ENCODE measurements at regions not wholly inside any gene's neighbourhood (a gene's known extent, or its start where the extent isn't known, plus 50 kb on each side); places are given as distances from the start of the nearest gene placed in this dataset.

GRCh38 chr2:175400975-175401374, 219.5 kb upstream of the ATP5MC3 start:
- POLR2A ChIA-PET: no interaction called here
- no peak overlapping the region for H3K4me3 ChIP-seq (ENCODE audit: low read depth, low read length)
- CTCF ChIA-PET: no interaction called here
- DNase-seq (ENCODE audit: low read depth, low spot score): no peak
- no peak for TF ChIP-seq CTCF (IDR thresholded peaks at IDR 0.05; ENCODE audit: insufficient read depth, low read length, missing control alignments)

GRCh38 chr2:175399326-175399725, 217.8 kb upstream of the ATP5MC3 start:
- CTCF ChIA-PET: interaction anchor here (1.0 kb wide), 1 partner anchor 16 kb away, joined by 3 read pairs; no protein-coding TSS in a partner anchor
- no peak for DNase-seq (ENCODE audit: low read depth, low spot score)
- no peak for TF ChIP-seq CTCF (IDR thresholded peaks at IDR 0.05; ENCODE audit: insufficient read depth, low read length, missing control alignments)
- POLR2A ChIA-PET: no interaction called here
- no peak overlapping the region for H3K4me3 ChIP-seq (ENCODE audit: low read depth, low read length)

GRCh38 chr2:175398848-175399247, 217.3 kb upstream of the ATP5MC3 start:
- ChIA-PET POLR2A (no interaction called here), CTCF (no interaction called here)
- H3K4me3 ChIP-seq (ENCODE audit: low read depth, low read length): no peak overlapping the region
- no peak for TF ChIP-seq CTCF (IDR thresholded peaks at IDR 0.05; ENCODE audit: insufficient read depth, low read length, missing control alignments)
- DNase-seq (ENCODE audit: low read depth, low spot score): no peak

- POLR2A ChIA-PET: no interaction called here
These were observed 215.2 kb upstream of the ATP5MC3 start for GRCh38 chr2:175396696-175397095.

GRCh38 chr2:175393851-175394250, 212.3 kb upstream of the ATP5MC3 start:
- POLR2A ChIA-PET: no interaction called here
- no peak for DNase-seq (ENCODE audit: low read depth, low spot score)
- CTCF ChIA-PET: no interaction called here
- no peak overlapping the region for H3K4me3 ChIP-seq (ENCODE audit: low read depth, low read length)
- TF ChIP-seq CTCF (IDR thresholded peaks at IDR 0.05; ENCODE audit: insufficient read depth, low read length, missing control alignments): no peak

More at GRCh38 chr2:175396696-175397095, 215.2 kb upstream of the ATP5MC3 start:
- CTCF ChIA-PET: no interaction called here
- TF ChIP-seq CTCF (IDR thresholded peaks at IDR 0.05; ENCODE audit: insufficient read depth, low read length, missing control alignments): no peak
- H3K4me3 ChIP-seq (ENCODE audit: low read depth, low read length): no peak overlapping the region
- DNase-seq (ENCODE audit: low read depth, low spot score): no peak

GRCh38 chr2:175383286-175383685, 201.8 kb upstream of the ATP5MC3 start:
- no peak for DNase-seq (ENCODE audit: low read depth, low spot score)
- no peak overlapping the region for H3K4me3 ChIP-seq (ENCODE audit: low read depth, low read length)
- TF ChIP-seq CTCF (IDR thresholded peaks at IDR 0.05; ENCODE audit: insufficient read depth, low read length, missing control alignments): no peak
- ChIA-PET POLR2A (no interaction called here), CTCF (interaction anchor here (1.0 kb wide), 1 partner anchor 10 kb away, joined by 3 read pairs; no protein-coding TSS in a partner anchor)

Measured in AG04449 (cell line).